ENCODE measurements at regions not wholly inside any gene's neighbourhood (a gene's known extent, or its start where the extent isn't known, plus 50 kb on each side); places are given as distances from the start of the nearest gene placed in this dataset.
"Not testable (repeated sequence)": the region's sequence is repeated elsewhere in the genome, so short reads cannot be mapped to it uniquely, and the experiment has no call there.

DNA sequence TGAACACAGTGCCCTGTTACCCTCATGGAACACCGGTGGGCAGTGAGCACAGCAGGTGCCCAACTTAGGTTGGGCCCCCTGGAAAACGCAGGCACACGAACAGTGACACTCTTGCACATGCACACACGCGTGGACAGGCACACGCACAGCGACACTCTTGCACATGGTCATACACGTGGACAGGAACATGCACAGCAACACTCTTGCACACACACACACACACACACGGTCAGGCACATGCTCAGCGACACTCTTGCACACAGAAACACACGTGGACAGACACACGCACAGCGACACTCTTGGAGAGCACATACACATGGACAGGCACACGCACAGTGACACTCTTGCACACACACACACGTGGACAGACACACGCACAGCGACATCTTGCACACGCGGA is 559.4 kb upstream of the ADAMTS16 start:
- Mint-ChIP-seq H3K36me3 (no peaks in the 10 kb centered on the region), H3K9me3 (peaks cover 7% of the 10 kb centered on the region), H3K4me3 (no peak overlapping the region), H3K4me1 (no peaks in the 10 kb centered on the region), H3K27ac (no peak overlapping the region), H3K27me3 (no peaks in the 10 kb centered on the region)
- ATAC-seq, result no peak

- Mint-ChIP-seq H3K4me3 (no peak overlapping the region), H3K9me3 (peaks cover 7% of the 10 kb centered on the region), H3K36me3 (no peaks in the 10 kb centered on the region), H3K27me3 (no peaks in the 10 kb centered on the region), H3K27ac (no peak overlapping the region), H3K4me1 (no peaks in the 10 kb centered on the region)
- ATAC-seq, result no peak
These were observed 558.8 kb upstream of the ADAMTS16 start for GRCh38 chr5:4581289-4581688.

DNA sequence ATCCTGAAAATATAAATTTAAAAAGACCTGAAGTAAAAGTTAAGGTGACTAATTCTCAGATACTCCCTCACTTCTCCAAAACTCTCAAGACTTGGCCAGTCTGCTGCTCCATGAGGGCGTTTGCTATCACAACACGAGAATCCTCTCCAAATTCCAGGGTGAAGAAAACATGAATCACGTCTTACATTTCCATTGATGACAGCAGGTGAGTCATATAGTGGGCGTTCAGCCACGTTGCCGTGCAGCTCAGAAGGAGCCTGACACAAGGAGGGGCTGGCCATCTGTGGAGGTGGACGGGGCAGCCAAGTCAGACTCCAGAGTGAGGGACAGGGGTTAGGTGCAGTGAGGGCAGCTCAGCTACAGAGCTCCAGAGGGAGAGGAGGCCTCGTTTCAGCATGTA is 555.1 kb upstream of the ADAMTS16 start:
- H3K4me3 Mint-ChIP-seq, result no peak overlapping the region
- no peaks in the 10 kb centered on the region for H3K27me3 Mint-ChIP-seq
- no peak for ATAC-seq
- H3K27ac Mint-ChIP-seq, result no peak overlapping the region
- H3K9me3 Mint-ChIP-seq, result peaks cover 10% of the 10 kb centered on the region
- no peaks in the 10 kb centered on the region for H3K36me3 Mint-ChIP-seq
- no peaks in the 10 kb centered on the region for H3K4me1 Mint-ChIP-seq

DNA sequence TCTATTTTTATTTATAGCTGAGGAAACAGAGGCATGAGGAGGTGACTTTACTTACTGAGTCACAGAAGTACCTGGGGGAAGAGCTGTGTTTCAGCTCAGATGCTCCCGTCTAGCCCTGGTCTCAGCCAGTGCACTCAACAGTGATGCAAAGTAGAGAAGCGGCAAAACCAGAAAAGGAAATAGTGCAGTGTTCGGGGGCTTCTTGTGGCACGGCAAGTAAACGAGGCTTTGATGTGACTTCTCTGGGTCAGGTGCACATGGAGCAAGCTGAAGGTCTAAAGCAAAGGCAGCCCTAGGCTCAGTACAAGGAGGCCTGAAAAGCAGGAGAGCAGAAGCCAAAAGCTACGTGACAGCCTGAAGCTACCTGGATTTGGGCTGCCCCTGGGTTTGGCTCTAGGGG is 526.7 kb upstream of the ADAMTS16 start:
- no peaks in the 10 kb centered on the region for H3K36me3 Mint-ChIP-seq
- no peak overlapping the region for H3K4me3 Mint-ChIP-seq
- H3K27me3 Mint-ChIP-seq, result no peaks in the 10 kb centered on the region
- no peak for ATAC-seq
- no peak overlapping the region for H3K27ac Mint-ChIP-seq
- H3K9me3 Mint-ChIP-seq, result peaks cover 14% of the 10 kb centered on the region
- H3K4me1 Mint-ChIP-seq, result no peaks in the 10 kb centered on the region

- H3K4me3 Mint-ChIP-seq, result no peak overlapping the region
These were observed 526.0 kb upstream of the ADAMTS16 start for GRCh38 chr5:4614088-4614487.

GRCh38 chr5:4615369-4615768 is 524.8 kb upstream of the ADAMTS16 start:
- H3K9me3 Mint-ChIP-seq, H3K36me3 Mint-ChIP-seq, H3K4me1 Mint-ChIP-seq: not testable (repeated sequence)

More at GRCh38 chr5:4614088-4614487, 526.0 kb upstream of the ADAMTS16 start:
- H3K36me3 Mint-ChIP-seq, result no peaks in the 10 kb centered on the region
- no peak for ATAC-seq
- no peaks in the 10 kb centered on the region for H3K4me1 Mint-ChIP-seq
- H3K27ac Mint-ChIP-seq, result no peak overlapping the region
- H3K9me3 Mint-ChIP-seq, result peaks cover 11% of the 10 kb centered on the region
- no peaks in the 10 kb centered on the region for H3K27me3 Mint-ChIP-seq

GRCh38 chr5:4625206-4625896 is 514.8 kb upstream of the ADAMTS16 start:
- Mint-ChIP-seq H3K27me3 (no peaks in the 10 kb centered on the region), H3K36me3 (no peaks in the 10 kb centered on the region), H3K9me3 (peaks cover 20% of the 10 kb centered on the region), H3K27ac (no peak overlapping the region), H3K4me3 (no peak overlapping the region), H3K4me1 (no peaks in the 10 kb centered on the region)
- ATAC-seq, result no peak

More at GRCh38 chr5:4615369-4615768, 524.8 kb upstream of the ADAMTS16 start:
- H3K4me3 Mint-ChIP-seq, H3K27me3 Mint-ChIP-seq, ATAC-seq, H3K27ac Mint-ChIP-seq: not testable (repeated sequence)

GRCh38 chr5:4627131-4627530 is 513.0 kb upstream of the ADAMTS16 start:
- H3K4me1 Mint-ChIP-seq, result no peaks in the 10 kb centered on the region
- H3K27me3 Mint-ChIP-seq, result no peaks in the 10 kb centered on the region
- no peaks in the 10 kb centered on the region for H3K36me3 Mint-ChIP-seq
- H3K4me3 Mint-ChIP-seq, result no peak overlapping the region
- H3K27ac Mint-ChIP-seq, result no peak overlapping the region
- H3K9me3 Mint-ChIP-seq, result peaks cover 20% of the 10 kb centered on the region
- ATAC-seq, result no peak

DNA sequence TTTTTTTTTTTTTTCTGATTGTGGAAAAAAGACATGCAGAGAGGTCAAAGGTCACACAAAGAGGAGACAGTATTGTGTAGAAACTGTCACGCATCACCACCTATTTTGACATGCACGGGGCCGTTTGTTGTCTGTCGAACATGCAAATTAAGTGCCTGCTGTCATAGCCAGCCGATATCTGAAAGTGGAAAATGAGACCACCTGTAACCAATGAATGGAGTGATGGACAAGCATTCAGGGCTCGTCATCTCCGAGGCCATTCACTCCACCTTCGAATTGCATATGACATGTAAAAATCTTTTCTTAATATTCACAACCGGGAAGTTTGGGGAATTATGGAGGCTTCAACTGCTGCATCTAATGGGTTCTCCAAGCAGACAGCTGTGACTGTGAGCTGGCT is 512.2 kb upstream of the ADAMTS16 start:
- Mint-ChIP-seq H3K4me3 (no peak overlapping the region), H3K27me3 (no peaks in the 10 kb centered on the region), H3K27ac (no peak overlapping the region), H3K4me1 (no peaks in the 10 kb centered on the region), H3K36me3 (no peaks in the 10 kb centered on the region), H3K9me3 (peaks cover 20% of the 10 kb centered on the region)
- no peak for ATAC-seq

DNA sequence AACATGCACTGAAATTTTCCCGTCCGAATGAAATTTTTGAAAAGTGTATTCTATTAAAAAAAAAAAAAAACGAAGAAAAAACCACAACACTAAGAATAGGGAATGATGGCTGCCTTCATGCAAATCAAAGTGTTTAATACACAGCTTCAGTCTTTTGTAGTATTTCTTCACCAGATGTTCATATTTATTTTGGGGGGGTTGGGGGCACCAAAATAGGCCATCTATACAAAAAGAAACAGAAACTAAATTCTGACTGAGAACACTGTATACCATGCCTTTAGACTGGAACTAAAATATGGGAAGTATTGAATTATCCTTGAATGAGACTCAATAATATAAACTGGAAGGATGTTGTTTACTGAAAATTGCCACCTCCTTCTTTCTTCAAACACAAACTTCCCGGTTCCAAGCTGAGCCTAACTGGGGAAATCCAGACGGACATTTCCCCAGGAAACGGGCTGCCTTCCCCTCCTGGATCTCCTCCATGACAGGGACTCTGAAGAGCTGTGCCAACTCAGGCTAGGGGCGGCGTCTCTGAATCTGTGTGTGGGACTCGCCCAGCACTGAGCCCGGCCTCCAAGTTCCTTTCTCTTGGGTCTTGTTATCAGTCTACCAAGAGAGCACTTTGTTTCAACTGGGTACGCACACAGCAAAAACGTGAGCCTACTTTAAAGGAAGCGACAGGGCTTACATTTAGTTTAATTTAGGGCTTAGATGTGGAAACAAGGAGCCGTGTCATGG is 511.3 kb upstream of the ADAMTS16 start:
- Mint-ChIP-seq H3K4me1 (no peaks in the 10 kb centered on the region), H3K4me3 (no peak overlapping the region), H3K27me3 (no peaks in the 10 kb centered on the region), H3K36me3 (no peaks in the 10 kb centered on the region), H3K9me3 (peaks cover 17% of the 10 kb centered on the region), H3K27ac (no peak overlapping the region)
- ATAC-seq, result no peak

DNA sequence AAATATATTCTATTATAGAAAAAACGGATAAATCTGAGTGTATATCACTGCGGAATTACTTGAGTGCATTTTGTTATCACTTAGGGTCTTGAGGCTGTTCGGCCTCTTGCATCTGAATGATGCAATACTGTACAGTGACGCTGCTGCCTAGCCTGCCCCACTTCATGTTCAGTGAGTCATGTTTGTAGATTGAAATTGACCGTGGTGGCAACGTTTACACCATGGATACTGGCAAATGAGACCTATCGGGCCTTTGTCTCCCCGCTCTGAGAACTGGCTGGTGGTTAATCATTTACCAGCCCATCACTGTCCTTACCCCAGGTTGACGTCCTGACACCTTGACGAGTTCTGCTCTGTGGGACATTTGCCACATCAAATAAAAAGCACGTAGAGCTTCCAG is 510.1 kb upstream of the ADAMTS16 start:
- Mint-ChIP-seq H3K36me3 (no peaks in the 10 kb centered on the region), H3K27ac (no peak overlapping the region), H3K9me3 (peaks cover 10% of the 10 kb centered on the region), H3K4me1 (no peaks in the 10 kb centered on the region), H3K27me3 (no peaks in the 10 kb centered on the region), H3K4me3 (no peak overlapping the region)
- no peak for ATAC-seq

DNA sequence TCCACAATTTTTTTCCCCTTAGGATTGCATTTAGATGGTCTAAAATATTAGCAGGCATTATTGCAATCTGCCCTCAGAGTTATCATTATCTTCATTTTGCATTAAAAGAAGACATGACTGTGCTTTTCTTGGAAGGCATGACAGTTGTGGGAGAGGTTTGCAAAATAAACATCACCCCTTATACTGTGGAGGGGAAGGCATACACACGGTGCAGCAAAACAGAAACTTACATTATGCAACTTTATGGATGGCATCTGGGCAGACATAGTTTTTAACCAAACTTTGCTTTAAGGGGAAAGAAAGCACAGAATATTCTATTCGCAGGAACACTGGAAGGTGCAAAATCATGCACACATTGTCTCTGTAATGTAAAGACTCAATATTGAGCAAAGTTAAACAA is 505.8 kb upstream of the ADAMTS16 start:
- no peaks in the 10 kb centered on the region for H3K27me3 Mint-ChIP-seq
- H3K9me3 Mint-ChIP-seq, result peaks cover 4% of the 10 kb centered on the region
- H3K27ac Mint-ChIP-seq, result no peak overlapping the region
- H3K4me3 Mint-ChIP-seq, result no peak overlapping the region
- no peaks in the 10 kb centered on the region for H3K4me1 Mint-ChIP-seq
- H3K36me3 Mint-ChIP-seq, result no peaks in the 10 kb centered on the region
- ATAC-seq, result no peak

DNA sequence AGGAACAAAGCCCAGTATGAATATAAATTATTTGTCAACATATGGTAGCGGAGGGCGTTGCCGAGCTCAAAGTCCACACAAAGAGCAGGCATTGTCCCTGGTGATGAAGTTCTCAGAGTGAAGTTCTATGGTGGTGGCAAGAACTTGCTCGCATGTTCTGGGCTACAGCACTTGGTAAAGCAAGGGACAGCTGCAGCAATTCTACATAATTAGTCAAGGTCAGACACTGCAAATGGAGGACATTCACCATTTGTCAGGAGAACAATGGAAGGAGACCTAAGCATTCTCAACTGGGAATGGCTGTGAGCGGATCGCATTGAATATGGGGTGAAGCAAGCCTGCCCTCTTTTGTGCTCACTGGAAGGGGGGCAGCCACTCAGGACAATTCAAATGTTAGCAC is 503.8 kb upstream of the ADAMTS16 start:
- no peaks in the 10 kb centered on the region for H3K9me3 Mint-ChIP-seq
- ATAC-seq, result no peak
- H3K27ac Mint-ChIP-seq, result no peak overlapping the region
- no peak overlapping the region for H3K4me3 Mint-ChIP-seq
- no peaks in the 10 kb centered on the region for H3K36me3 Mint-ChIP-seq
- H3K4me1 Mint-ChIP-seq, result no peaks in the 10 kb centered on the region
- H3K27me3 Mint-ChIP-seq, result no peaks in the 10 kb centered on the region

DNA sequence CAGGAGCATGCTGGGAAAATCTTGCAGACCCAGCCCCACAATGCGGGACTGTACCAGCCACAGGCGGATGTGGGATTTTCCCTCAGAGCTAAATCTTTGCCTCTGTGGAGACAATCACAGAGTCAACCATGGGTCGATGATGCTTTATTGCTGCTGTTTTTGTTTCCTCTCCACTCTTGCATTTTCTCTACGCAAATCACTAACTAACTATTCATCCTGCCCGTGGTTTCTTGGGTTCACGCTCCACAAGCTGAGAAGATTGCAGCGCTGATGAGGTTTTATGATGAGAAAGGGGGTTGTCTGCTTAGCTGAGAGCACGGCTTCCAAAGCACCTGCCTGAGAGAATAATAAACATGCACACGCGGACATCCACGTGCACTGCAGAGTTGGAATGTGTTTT is 500.2 kb upstream of the ADAMTS16 start:
- ATAC-seq, result no peak
- Mint-ChIP-seq H3K9me3 (no peaks in the 10 kb centered on the region), H3K4me1 (no peaks in the 10 kb centered on the region), H3K36me3 (no peaks in the 10 kb centered on the region), H3K27me3 (no peaks in the 10 kb centered on the region), H3K4me3 (no peak overlapping the region), H3K27ac (no peak overlapping the region)

- no peaks in the 10 kb centered on the region for H3K27me3 Mint-ChIP-seq
- no peak for ATAC-seq
- H3K9me3 Mint-ChIP-seq, result no peaks in the 10 kb centered on the region
- no peak overlapping the region for H3K4me3 Mint-ChIP-seq
- H3K4me1 Mint-ChIP-seq, result no peaks in the 10 kb centered on the region
- H3K36me3 Mint-ChIP-seq, result no peaks in the 10 kb centered on the region
- no peak overlapping the region for H3K27ac Mint-ChIP-seq
These were observed 499.3 kb upstream of the ADAMTS16 start for GRCh38 chr5:4640795-4641194.

- no peak overlapping the region for H3K4me3 Mint-ChIP-seq
- no peaks in the 10 kb centered on the region for H3K36me3 Mint-ChIP-seq
- H3K27me3 Mint-ChIP-seq, result no peaks in the 10 kb centered on the region
- no peaks in the 10 kb centered on the region for H3K4me1 Mint-ChIP-seq
- H3K27ac Mint-ChIP-seq, result no peak overlapping the region
- no peak for ATAC-seq
- H3K9me3 Mint-ChIP-seq, result no peaks in the 10 kb centered on the region
These were observed 497.6 kb upstream of the ADAMTS16 start for GRCh38 chr5:4642525-4642924.

Measured in stimulated activated memory B cell treated with anti-CD40 and anti-IgM and Interleukin-4, amounts not matched to agents 10 μg/mL and 1 μg/mL and 100 μg/mL, for 72 hours (primary cell).